ENCODE measurements at regions not wholly inside any gene's neighbourhood (a gene's known extent, or its start where the extent isn't known, plus 50 kb on each side); places are given as distances from the start of the nearest gene placed in this dataset.

GRCh38 chr2:106631281-106631680 is 144.1 kb downstream of the CD8B2 start:
- no peak for TF ChIP-seq GATA3 (IDR thresholded peaks at IDR 0.05; ENCODE audit: low read depth, low read length)
- no peak for TF ChIP-seq GATA2 (IDR thresholded peaks at IDR 0.05; ENCODE audit: low read depth, low read length)
